Ascending aorta (tissue), 2 donors: ENCODE measurements at regions not wholly inside any gene's neighbourhood (a gene's known extent, or its start where the extent isn't known, plus 50 kb on each side); places are given as distances from the start of the nearest gene placed in this dataset.

Experiments
- DNase-seq, 2 donors: peaks; one replicate each; pipeline ENCODE4 v3.0.0-alpha.2; 2019; ENCODE audit warnings: low spot score in 2 of 2
- H3K27ac ChIP-seq, 2 donors: fragments of 200-600 bp; sonication (generic); one replicate each; pipeline ENCODE4 v1.5.1; 2016 to 2017; ENCODE audit warnings: mild to moderate bottlenecking in 1 of 2
- H3K27me3 ChIP-seq: fragments of 200-600 bp; sonication (generic); one replicate; pipeline ENCODE4 v1.5.1; 2017
- H3K36me3 ChIP-seq, 2 donors: fragments of 200-600 bp; sonication (generic); one replicate each; pipeline ENCODE4 v1.5.1; 2016
- H3K4me1 ChIP-seq, 2 donors: fragments of 200-600 bp; sonication (generic); one replicate each; pipeline ENCODE4 v1.5.1; 2016 to 2017; ENCODE audit warnings: mild to moderate bottlenecking in 1 of 2
- H3K4me3 ChIP-seq, 2 donors: fragments of 200-600 bp; sonication (generic); one replicate each; pipeline ENCODE4 v1.5.1; 2016 to 2017; ENCODE audit warnings: mild to moderate bottlenecking in 1 of 2
- H3K9me3 ChIP-seq, 2 donors: fragments of 200-600 bp; sonication (generic); one replicate each; pipeline ENCODE4 v1.5.1; 2016
- intact Hi-C: fragments of 100-400 bp; cut with DNase I; formaldehyde crosslinking; loops from one replicate; pipeline ENCODE4 v1.15.1; 2023
- TF ChIP-seq, protein P1 (sequence below), 3 experiments: fragments of 200-600 bp in 2 of 3; fragments of 450-650 bp in 1 of 3; sonication (generic) in 2 of 3; IDR thresholded peaks; one replicate each; pipeline ENCODE4 v1.5.1; 2016 to 2019; ENCODE audit warnings: antibody characterized with exemption in 3 of 3, mild to moderate bottlenecking in 1 of 3, moderate library complexity in 1 of 3

DNA sequence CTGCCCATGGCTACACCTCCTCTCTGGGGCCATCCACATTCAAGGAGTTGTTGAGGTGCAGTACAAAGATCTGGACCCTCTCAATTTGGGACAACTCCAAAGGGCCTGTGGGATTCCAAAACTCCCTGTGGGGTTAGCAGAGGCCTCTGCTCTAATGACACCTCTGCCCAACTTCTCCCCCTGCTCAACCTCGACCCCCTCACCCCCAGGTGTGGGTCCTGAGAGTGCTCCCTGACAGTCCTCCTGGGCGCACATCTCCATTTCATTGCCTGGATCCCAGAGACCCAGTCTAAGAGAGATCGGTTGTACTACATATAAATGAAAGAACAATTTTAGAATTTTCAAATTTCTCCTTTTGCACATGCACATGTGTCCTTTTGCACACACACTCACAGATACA is 73.0 kb upstream of the NKD1 start:
- intact Hi-C loops: no loop called here
- no peaks in the 10 kb centered on the region for H3K27me3 ChIP-seq
- no peak for DNase-seq
- no peak overlapping the region for H3K4me3 ChIP-seq
- H3K27ac ChIP-seq: no peak overlapping the region
- H3K9me3 ChIP-seq: no peaks in the 10 kb centered on the region
- TF ChIP-seq, protein P1, sequence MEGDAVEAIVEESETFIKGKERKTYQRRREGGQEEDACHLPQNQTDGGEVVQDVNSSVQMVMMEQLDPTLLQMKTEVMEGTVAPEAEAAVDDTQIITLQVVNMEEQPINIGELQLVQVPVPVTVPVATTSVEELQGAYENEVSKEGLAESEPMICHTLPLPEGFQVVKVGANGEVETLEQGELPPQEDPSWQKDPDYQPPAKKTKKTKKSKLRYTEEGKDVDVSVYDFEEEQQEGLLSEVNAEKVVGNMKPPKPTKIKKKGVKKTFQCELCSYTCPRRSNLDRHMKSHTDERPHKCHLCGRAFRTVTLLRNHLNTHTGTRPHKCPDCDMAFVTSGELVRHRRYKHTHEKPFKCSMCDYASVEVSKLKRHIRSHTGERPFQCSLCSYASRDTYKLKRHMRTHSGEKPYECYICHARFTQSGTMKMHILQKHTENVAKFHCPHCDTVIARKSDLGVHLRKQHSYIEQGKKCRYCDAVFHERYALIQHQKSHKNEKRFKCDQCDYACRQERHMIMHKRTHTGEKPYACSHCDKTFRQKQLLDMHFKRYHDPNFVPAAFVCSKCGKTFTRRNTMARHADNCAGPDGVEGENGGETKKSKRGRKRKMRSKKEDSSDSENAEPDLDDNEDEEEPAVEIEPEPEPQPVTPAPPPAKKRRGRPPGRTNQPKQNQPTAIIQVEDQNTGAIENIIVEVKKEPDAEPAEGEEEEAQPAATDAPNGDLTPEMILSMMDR (IDR thresholded peaks at IDR 0.05): no peak
- no peaks in the 10 kb centered on the region for H3K36me3 ChIP-seq
- no peaks in the 10 kb centered on the region for H3K4me1 ChIP-seq

DNA sequence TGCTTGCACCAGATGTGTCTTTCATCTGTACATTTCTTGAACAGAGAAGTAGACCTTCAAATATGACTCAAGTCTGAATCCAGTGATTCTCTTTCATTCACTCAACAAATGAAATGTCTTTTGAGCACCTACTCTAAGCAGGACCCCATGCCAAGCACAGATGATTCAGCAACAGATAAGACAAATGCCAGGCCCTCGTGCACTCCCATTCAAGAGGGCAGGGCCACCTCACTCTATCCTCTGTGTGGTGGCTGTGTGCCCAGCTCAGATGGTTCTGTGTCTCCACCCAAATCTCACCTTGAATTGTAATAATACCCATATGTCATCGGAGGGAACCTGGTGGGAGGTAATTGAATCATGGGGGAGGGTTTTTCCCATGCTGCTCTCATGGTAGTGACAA is 74.1 kb upstream of the NKD1 start:
- H3K9me3 ChIP-seq: no peaks in the 10 kb centered on the region
- H3K27ac ChIP-seq: no peak overlapping the region
- H3K36me3 ChIP-seq: no peaks in the 10 kb centered on the region
- H3K4me3 ChIP-seq: no peak overlapping the region
- no peaks in the 10 kb centered on the region for H3K27me3 ChIP-seq
- TF ChIP-seq, protein P1 (IDR thresholded peaks at IDR 0.05): no peak
- H3K4me1 ChIP-seq: no peaks in the 10 kb centered on the region
- DNase-seq: no peak
- intact Hi-C loops: no loop called here

DNA sequence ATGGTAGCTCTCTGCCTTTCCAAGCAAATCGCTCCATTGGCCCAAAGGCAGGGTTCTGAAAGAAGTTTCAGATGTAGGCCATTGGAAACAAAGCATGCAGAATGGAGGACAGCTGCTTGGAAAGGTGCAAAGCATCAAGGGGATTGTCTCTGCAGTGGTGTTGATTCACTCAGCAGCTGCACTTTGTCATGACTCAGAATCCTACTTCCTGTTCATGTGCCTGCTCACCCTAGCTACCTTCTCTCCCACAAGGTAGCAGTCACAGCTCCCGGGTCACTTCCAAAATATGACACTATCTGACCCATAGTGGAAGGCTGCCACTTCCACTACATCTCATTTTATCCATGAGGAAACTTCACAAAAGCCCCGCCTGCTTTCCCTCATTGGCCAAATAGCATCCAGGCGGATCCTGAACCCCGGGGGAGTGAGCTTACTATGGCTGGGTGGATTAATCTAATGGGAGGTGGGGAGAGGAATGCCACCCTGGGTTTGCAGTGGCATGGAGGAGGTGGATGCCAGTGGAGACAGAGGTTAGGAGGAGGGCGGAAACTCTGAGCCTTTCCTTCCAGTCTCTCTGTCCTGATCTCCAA is 74.7 kb upstream of the NKD1 start:
- no peaks in the 10 kb centered on the region for H3K36me3 ChIP-seq
- peaks cover 0 to under 1% of the 10 kb centered on the region in 2 donors for H3K4me1 ChIP-seq
- no peak for DNase-seq
- H3K27ac ChIP-seq: no peak overlapping the region
- intact Hi-C loops: no loop called here
- no peaks in the 10 kb centered on the region for H3K9me3 ChIP-seq
- no peaks in the 10 kb centered on the region for H3K27me3 ChIP-seq
- no peak overlapping the region for H3K4me3 ChIP-seq
- TF ChIP-seq, protein P1 (IDR thresholded peaks at IDR 0.05): no peak

DNA sequence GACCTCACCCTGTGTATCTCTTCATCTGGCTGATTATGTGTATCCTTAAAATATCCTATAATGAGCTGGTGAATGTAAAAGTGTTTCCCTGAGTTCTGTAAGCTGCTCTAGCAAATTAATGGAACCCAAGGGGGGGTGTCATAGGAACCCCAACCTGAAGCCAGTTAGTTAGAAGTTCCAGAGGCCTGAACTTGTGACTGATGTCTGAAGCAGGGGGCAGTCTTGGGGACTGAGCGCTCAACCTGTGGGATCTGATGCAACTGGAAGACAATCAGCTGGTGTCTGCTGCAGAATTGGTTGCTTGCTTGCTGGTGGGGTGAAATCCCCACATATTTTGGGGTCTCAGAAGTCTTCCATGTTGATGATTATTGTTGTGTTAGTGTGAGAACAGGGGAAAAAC is 75.7 kb upstream of the NKD1 start:
- no peak for DNase-seq
- intact Hi-C loops: no loop called here
- Histone ChIP-seq H3K27me3 (no peaks in the 10 kb centered on the region), H3K4me3 (no peak overlapping the region), H3K9me3 (no peaks in the 10 kb centered on the region), H3K36me3 (no peaks in the 10 kb centered on the region), H3K27ac (no peak overlapping the region), H3K4me1 (peaks cover 5% of the 10 kb centered on the region in 2 donors)
- TF ChIP-seq, protein P1 (IDR thresholded peaks at IDR 0.05): no peak

DNA sequence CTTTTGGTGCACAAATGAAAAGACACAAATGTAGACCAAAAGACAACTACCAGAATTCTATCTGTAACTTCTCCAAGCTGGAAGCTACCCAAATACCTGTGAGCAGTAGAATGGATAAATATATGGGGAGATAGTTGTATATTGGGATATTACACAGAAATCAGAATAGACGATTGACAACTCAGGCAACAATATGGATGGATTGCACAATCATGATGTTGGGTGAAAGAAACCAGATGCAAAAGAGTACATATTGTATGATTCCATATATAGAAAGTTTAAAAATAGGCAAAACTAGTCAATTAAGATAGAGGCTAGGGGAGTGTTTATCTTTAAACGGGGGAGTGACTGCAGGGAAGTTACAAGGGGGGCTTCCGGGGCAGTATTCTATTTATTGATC is 77.5 kb upstream of the NKD1 start:
- no peak overlapping the region for H3K27ac ChIP-seq
- H3K27me3 ChIP-seq: no peaks in the 10 kb centered on the region
- H3K9me3 ChIP-seq: no peaks in the 10 kb centered on the region
- TF ChIP-seq, protein P1 (IDR thresholded peaks at IDR 0.05): no peak
- H3K4me3 ChIP-seq: no peak overlapping the region
- no peak for DNase-seq
- H3K36me3 ChIP-seq: no peaks in the 10 kb centered on the region
- intact Hi-C loops: no loop called here
- H3K4me1 ChIP-seq: peaks cover 5% of the 10 kb centered on the region in 2 donors
